Spinal cord (tissue), 9 donors: ENCODE measurements at regions not wholly inside any gene's neighbourhood (a gene's known extent, or its start where the extent isn't known, plus 50 kb on each side); places are given as distances from the start of the nearest gene placed in this dataset.

Source experiments
- DNase-seq, 6 donors: peaks; one replicate each; pipeline versions ENCODE4 v3.0.0 to v3.0.0-alpha.2; 2013 to 2015; ENCODE audit warnings: low spot score in 6 of 6, low read depth in 4 of 6
- H3K27ac ChIP-seq: one replicate; pipeline ENCODE4 v1.5.1; 2013; ENCODE audit warnings: low read depth, low read length, control low read depth
- H3K27me3 ChIP-seq: one replicate; pipeline ENCODE4 v1.6.1; 2013; ENCODE audit warnings: low read length; ENCODE audit not compliant: control insufficient read depth, insufficient read depth
- H3K36me3 ChIP-seq: one replicate; pipeline ENCODE4 v1.6.1; 2013; ENCODE audit warnings: low read length; ENCODE audit not compliant: control insufficient read depth, insufficient read depth
- H3K4me1 ChIP-seq: one replicate; pipeline ENCODE4 v1.6.1; 2013; ENCODE audit warnings: low read length; ENCODE audit not compliant: control insufficient read depth, insufficient read depth
- H3K4me3 ChIP-seq: one replicate; pipeline ENCODE4 v1.5.1; 2013; ENCODE audit warnings: low read depth, low read length, control low read depth
- H3K9me3 ChIP-seq: one replicate; pipeline ENCODE4 v1.6.1; 2013; ENCODE audit warnings: low read length; ENCODE audit not compliant: control insufficient read depth, insufficient read depth
- WGBS: methylation state at CpG from one replicate; pipeline ENCODE4 v1.1.5; 2013; ENCODE audit warnings: missing lambda C conversion rate; ENCODE audit not compliant: insufficient coverage; 5-methylcytosine and 5-hydroxymethylcytosine counted together
- donor health status: healthy.

GRCh38 chr6:81666481-81666880, 86.0 kb downstream of the TENT5A start:
- H3K36me3 ChIP-seq, result no peaks in the 10 kb centered on the region
- no peaks in the 10 kb centered on the region for H3K4me1 ChIP-seq
- no peaks in the 10 kb centered on the region for H3K27me3 ChIP-seq
- no peak overlapping the region for H3K27ac ChIP-seq
- peak in 1 of 6 donors; percentile 61 for DNase-seq
- no CpG with 5 or more reads among the region's 1 CpG for WGBS
- H3K9me3 ChIP-seq, result no peaks in the 10 kb centered on the region
- H3K4me3 ChIP-seq, result no peak overlapping the region

GRCh38 chr6:81656231-81656630, 96.2 kb downstream of the TENT5A start:
- Histone ChIP-seq H3K4me3 (no peak overlapping the region), H3K36me3 (no peaks in the 10 kb centered on the region), H3K9me3 (no peaks in the 10 kb centered on the region), H3K4me1 (no peaks in the 10 kb centered on the region), H3K27ac (no peak overlapping the region), H3K27me3 (no peaks in the 10 kb centered on the region)
- no peak for DNase-seq
- WGBS, result no CpG with 5 or more reads among the region's 4 CpGs

GRCh38 chr6:81655696-81656095, 96.8 kb downstream of the TENT5A start:
- Histone ChIP-seq H3K9me3 (no peaks in the 10 kb centered on the region), H3K4me1 (no peaks in the 10 kb centered on the region), H3K36me3 (no peaks in the 10 kb centered on the region), H3K27me3 (no peaks in the 10 kb centered on the region), H3K4me3 (no peak overlapping the region), H3K27ac (no peak overlapping the region)
- no CpG with 5 or more reads among the region's 2 CpGs for WGBS
- DNase-seq, result no peak

- no peak for DNase-seq
- Histone ChIP-seq H3K36me3 (no peaks in the 10 kb centered on the region), H3K27me3 (no peaks in the 10 kb centered on the region), H3K4me1 (no peaks in the 10 kb centered on the region), H3K9me3 (no peaks in the 10 kb centered on the region), H3K4me3 (no peak overlapping the region), H3K27ac (no peak overlapping the region)
- no CpG with 5 or more reads among the region's 2 CpGs for WGBS
Observed at GRCh38 chr6:81648502-81648901, 104.0 kb downstream of the TENT5A start.

- H3K27ac ChIP-seq, result no peak overlapping the region
- H3K4me3 ChIP-seq, result no peak overlapping the region
- no peaks in the 10 kb centered on the region for H3K4me1 ChIP-seq
- no peaks in the 10 kb centered on the region for H3K9me3 ChIP-seq
- H3K36me3 ChIP-seq, result no peaks in the 10 kb centered on the region
- H3K27me3 ChIP-seq, result no peaks in the 10 kb centered on the region
- no peak for DNase-seq
Observed at GRCh38 chr6:81643156-81643555, 109.3 kb downstream of the TENT5A start.

GRCh38 chr6:81640891-81641290, 111.6 kb downstream of the TENT5A start:
- no peaks in the 10 kb centered on the region for H3K36me3 ChIP-seq
- no peak overlapping the region for H3K27ac ChIP-seq
- H3K4me1 ChIP-seq, result no peaks in the 10 kb centered on the region
- no peak overlapping the region for H3K4me3 ChIP-seq
- no peaks in the 10 kb centered on the region for H3K27me3 ChIP-seq
- 100% methylated on average over 1 of the region's 1 CpG for WGBS
- H3K9me3 ChIP-seq, result no peaks in the 10 kb centered on the region
- DNase-seq, result no peak

- Histone ChIP-seq H3K27me3 (no peaks in the 10 kb centered on the region), H3K4me3 (no peak overlapping the region)
Observed at GRCh38 chr6:81640126-81640525, 112.4 kb downstream of the TENT5A start.

GRCh38 chr6:81638366-81638765, 114.1 kb downstream of the TENT5A start:
- no peak for DNase-seq
- WGBS, result 91% methylated on average over 2 of the region's 4 CpGs
- H3K36me3 ChIP-seq, result no peaks in the 10 kb centered on the region
- no peaks in the 10 kb centered on the region for H3K27me3 ChIP-seq
- H3K9me3 ChIP-seq, result no peaks in the 10 kb centered on the region
- no peaks in the 10 kb centered on the region for H3K4me1 ChIP-seq
- H3K27ac ChIP-seq, result no peak overlapping the region
- H3K4me3 ChIP-seq, result no peak overlapping the region

More at GRCh38 chr6:81640126-81640525, 112.4 kb downstream of the TENT5A start:
- H3K36me3 ChIP-seq, result no peaks in the 10 kb centered on the region
- 93% methylated on average over 3 of the region's 4 CpGs for WGBS
- H3K4me1 ChIP-seq, result no peaks in the 10 kb centered on the region
- no peak overlapping the region for H3K27ac ChIP-seq
- peak in 1 of 6 donors; percentile 46 for DNase-seq
- no peaks in the 10 kb centered on the region for H3K9me3 ChIP-seq

GRCh38 chr6:81636930-81637568, 115.4 kb downstream of the TENT5A start:
- WGBS, result 25% methylated on average over 4 of the region's 5 CpGs
- DNase-seq, result no peak

GRCh38 chr6:81634155-81634880, 118.2 kb downstream of the TENT5A start:
- Histone ChIP-seq H3K4me1 (no peaks in the 10 kb centered on the region), H3K27ac (no peak overlapping the region)

More at GRCh38 chr6:81636930-81637568, 115.4 kb downstream of the TENT5A start:
- no peaks in the 10 kb centered on the region for H3K4me1 ChIP-seq
- no peaks in the 10 kb centered on the region for H3K36me3 ChIP-seq
- no peaks in the 10 kb centered on the region for H3K9me3 ChIP-seq
- H3K4me3 ChIP-seq, result no peak overlapping the region
- no peaks in the 10 kb centered on the region for H3K27me3 ChIP-seq
- no peak overlapping the region for H3K27ac ChIP-seq

More at GRCh38 chr6:81634155-81634880, 118.2 kb downstream of the TENT5A start:
- no peaks in the 10 kb centered on the region for H3K36me3 ChIP-seq
- DNase-seq, result no peak
- H3K4me3 ChIP-seq, result no peak overlapping the region
- no peaks in the 10 kb centered on the region for H3K27me3 ChIP-seq
- 93% methylated on average over 3 of the region's 3 CpGs for WGBS
- peaks cover 9% of the 10 kb centered on the region for H3K9me3 ChIP-seq
